GM12865 (cell line): ENCODE measurements at regions not wholly inside any gene's neighbourhood (a gene's known extent, or its start where the extent isn't known, plus 50 kb on each side); places are given as distances from the start of the nearest gene placed in this dataset.

ENCODE experiments used
- DNase-seq: peaks from one replicate; pipeline ENCODE4 v3.0.0; 2010; ENCODE audit warnings: low read depth
- H3K4me3 ChIP-seq: 2 replicates; pipeline ENCODE4 v1.5.1; 2011; ENCODE audit warnings: mild to moderate bottlenecking, low read depth, low read length, control low read depth
- CTCF ChIP-seq: IDR thresholded peaks from 2 replicates; pipeline ENCODE4 v1.5.1; 2011; ENCODE audit warnings: low read length, control low read depth, low read depth, inconsistent platforms; ENCODE audit not compliant: insufficient read depth; ENCODE audit errors: missing control alignments

GRCh38 chr18:2138552-2138951 lies 432.8 kb downstream of the METTL4 start:
- TF ChIP-seq CTCF, result no peak
- H3K4me3 ChIP-seq, result no peak overlapping the region
- DNase-seq, result no peak

GRCh38 chr18:2139691-2140090 lies 431.6 kb downstream of the METTL4 start:
- no peak for DNase-seq
- H3K4me3 ChIP-seq, result no peak overlapping the region
- no peak for TF ChIP-seq CTCF

GRCh38 chr18:2143636-2144035 lies 427.7 kb downstream of the METTL4 start:
- no peak for TF ChIP-seq CTCF
- DNase-seq, result no peak
- H3K4me3 ChIP-seq, result no peak overlapping the region

- no peak overlapping the region for H3K4me3 ChIP-seq
- DNase-seq, result no peak
- no peak for TF ChIP-seq CTCF
Observed at GRCh38 chr18:2144811-2145210, 426.5 kb downstream of the METTL4 start.

- no peak overlapping the region for H3K4me3 ChIP-seq
- TF ChIP-seq CTCF, result no peak
- DNase-seq, result no peak
Observed at GRCh38 chr18:2146092-2146491, 425.2 kb downstream of the METTL4 start.

- H3K4me3 ChIP-seq, result no peak overlapping the region
- no peak for DNase-seq
- no peak for TF ChIP-seq CTCF
Observed at GRCh38 chr18:2146754-2147153, 424.6 kb downstream of the METTL4 start.

GRCh38 chr18:2147476-2148230 lies 423.7 kb downstream of the METTL4 start:
- no peak for DNase-seq
- TF ChIP-seq CTCF, result no peak
- H3K4me3 ChIP-seq, result no peak overlapping the region
